Vagina (tissue), 2 donors: ENCODE measurements at regions not wholly inside any gene's neighbourhood (a gene's known extent, or its start where the extent isn't known, plus 50 kb on each side); places are given as distances from the start of the nearest gene placed in this dataset.

Source experiments
- POLR2A ChIP-seq, 2 donors: fragments of 450-650 bp; IDR thresholded peaks; one replicate each; pipeline ENCODE4 v1.6.1; 2017; ENCODE audit warnings: antibody characterized with exemption in 2 of 2, mild to moderate bottlenecking in 2 of 2, moderate library complexity in 2 of 2
- TF ChIP-seq, protein P1 (sequence below), 3 experiments: fragments of 450-650 bp in 2 of 3; fragments of 200-600 bp in 1 of 3; sonication (generic) in 1 of 3; IDR thresholded peaks; one replicate each; pipeline ENCODE4 v1.5.1; 2017 to 2019; ENCODE audit warnings: antibody characterized with exemption in 3 of 3, mild to moderate bottlenecking in 2 of 3, moderate library complexity in 2 of 3

DNA sequence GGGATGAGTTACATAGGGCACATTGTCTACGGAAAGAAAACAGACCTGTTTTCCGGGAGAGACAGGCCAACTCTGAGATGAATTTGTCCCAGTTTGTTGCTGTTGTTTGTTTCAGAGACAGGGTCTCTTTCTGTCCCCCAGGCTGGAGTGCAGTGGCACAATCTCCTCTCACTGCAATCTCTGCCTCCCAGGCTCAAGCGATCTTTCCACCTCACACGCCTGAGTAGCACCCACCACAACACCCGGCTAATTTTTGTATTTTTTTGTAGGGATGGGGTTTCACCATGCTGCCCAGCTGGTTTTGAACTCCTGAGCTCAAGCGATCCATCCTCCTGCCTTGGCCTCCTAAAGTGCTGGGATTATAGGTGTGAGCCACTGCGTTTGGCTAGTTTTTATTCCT, 125.5 kb upstream of the ERRFI1 start:
- TF ChIP-seq, protein P1, sequence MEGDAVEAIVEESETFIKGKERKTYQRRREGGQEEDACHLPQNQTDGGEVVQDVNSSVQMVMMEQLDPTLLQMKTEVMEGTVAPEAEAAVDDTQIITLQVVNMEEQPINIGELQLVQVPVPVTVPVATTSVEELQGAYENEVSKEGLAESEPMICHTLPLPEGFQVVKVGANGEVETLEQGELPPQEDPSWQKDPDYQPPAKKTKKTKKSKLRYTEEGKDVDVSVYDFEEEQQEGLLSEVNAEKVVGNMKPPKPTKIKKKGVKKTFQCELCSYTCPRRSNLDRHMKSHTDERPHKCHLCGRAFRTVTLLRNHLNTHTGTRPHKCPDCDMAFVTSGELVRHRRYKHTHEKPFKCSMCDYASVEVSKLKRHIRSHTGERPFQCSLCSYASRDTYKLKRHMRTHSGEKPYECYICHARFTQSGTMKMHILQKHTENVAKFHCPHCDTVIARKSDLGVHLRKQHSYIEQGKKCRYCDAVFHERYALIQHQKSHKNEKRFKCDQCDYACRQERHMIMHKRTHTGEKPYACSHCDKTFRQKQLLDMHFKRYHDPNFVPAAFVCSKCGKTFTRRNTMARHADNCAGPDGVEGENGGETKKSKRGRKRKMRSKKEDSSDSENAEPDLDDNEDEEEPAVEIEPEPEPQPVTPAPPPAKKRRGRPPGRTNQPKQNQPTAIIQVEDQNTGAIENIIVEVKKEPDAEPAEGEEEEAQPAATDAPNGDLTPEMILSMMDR (IDR thresholded peaks at IDR 0.05) = no peak
- TF ChIP-seq POLR2A (IDR thresholded peaks at IDR 0.05) = no peak
